Fibroblast of the aortic adventitia (primary cell): ENCODE measurements at regions not wholly inside any gene's neighbourhood (a gene's known extent, or its start where the extent isn't known, plus 50 kb on each side); places are given as distances from the start of the nearest gene placed in this dataset.

Source experiments
- DNase-seq: peaks from one replicate; pipeline ENCODE4 v3.0.0-alpha.2; 2010; ENCODE audit warnings: low read depth
- H3K4me3 ChIP-seq: 2 replicates; pipeline ENCODE4 v1.5.1; 2011; ENCODE audit warnings: low read depth, mild to moderate bottlenecking, control low read depth, low read length, moderate library complexity
- TF ChIP-seq, protein P1 (sequence below): IDR thresholded peaks from 2 replicates; pipeline ENCODE4 v1.5.1; 2011; ENCODE audit warnings: mild to moderate bottlenecking, low read length, control low read depth, inconsistent platforms; ENCODE audit not compliant: insufficient read depth

DNA sequence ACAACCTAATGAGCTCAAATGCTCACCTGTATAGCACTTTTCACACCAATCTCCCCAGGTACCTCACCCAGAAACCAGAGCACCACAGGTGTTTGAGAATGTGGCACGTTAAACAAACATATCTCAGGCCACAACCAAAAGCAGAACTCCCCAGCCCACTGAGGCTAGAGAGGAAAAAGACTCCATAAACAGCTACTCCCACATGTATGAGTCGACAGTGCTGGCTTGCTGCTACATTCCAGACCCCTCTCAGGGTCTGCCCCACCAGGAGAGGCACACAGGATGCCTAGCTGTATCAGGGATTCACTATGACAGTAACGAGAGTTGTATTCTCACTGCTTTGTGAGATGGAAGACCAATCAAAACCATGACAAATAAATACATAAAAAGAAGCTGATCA, 242.6 kb upstream of the ARID1B start:
- no peak overlapping the region for H3K4me3 ChIP-seq
- no peak for DNase-seq
- TF ChIP-seq, protein P1, sequence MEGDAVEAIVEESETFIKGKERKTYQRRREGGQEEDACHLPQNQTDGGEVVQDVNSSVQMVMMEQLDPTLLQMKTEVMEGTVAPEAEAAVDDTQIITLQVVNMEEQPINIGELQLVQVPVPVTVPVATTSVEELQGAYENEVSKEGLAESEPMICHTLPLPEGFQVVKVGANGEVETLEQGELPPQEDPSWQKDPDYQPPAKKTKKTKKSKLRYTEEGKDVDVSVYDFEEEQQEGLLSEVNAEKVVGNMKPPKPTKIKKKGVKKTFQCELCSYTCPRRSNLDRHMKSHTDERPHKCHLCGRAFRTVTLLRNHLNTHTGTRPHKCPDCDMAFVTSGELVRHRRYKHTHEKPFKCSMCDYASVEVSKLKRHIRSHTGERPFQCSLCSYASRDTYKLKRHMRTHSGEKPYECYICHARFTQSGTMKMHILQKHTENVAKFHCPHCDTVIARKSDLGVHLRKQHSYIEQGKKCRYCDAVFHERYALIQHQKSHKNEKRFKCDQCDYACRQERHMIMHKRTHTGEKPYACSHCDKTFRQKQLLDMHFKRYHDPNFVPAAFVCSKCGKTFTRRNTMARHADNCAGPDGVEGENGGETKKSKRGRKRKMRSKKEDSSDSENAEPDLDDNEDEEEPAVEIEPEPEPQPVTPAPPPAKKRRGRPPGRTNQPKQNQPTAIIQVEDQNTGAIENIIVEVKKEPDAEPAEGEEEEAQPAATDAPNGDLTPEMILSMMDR, result no peak

DNA sequence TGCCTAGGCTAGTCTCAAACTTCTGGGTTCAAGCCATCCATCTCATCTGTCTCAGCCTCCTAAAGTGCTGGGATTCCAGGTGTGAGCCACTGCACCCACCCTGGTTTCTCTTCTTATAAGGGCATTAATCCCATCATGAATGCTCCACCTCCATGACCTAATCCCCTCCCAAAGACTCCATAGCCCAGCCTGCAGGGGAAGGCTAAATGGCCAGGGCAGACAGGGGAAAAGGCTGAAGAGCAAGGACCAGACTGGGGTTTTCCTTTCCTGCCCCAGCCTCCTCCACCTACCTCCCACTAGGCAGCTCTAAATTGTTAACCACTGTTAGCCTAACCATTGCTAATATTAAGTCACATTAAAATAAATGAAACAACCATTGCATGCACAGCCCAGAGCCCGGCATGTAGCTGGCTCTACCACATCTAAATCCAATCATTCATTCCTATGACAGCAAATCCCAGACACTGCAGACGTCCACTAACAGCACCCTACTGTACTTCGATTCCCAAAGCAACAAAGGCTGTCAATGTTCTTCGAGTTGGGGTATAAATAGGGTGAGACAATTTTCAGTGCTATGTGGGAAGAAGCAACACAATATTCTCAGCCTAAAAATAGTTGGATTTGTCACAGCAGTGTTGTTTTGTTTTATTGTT, 243.2 kb upstream of the ARID1B start:
- DNase-seq, result no peak
- H3K4me3 ChIP-seq, result no peak overlapping the region
- TF ChIP-seq, protein P1, result no peak

DNA sequence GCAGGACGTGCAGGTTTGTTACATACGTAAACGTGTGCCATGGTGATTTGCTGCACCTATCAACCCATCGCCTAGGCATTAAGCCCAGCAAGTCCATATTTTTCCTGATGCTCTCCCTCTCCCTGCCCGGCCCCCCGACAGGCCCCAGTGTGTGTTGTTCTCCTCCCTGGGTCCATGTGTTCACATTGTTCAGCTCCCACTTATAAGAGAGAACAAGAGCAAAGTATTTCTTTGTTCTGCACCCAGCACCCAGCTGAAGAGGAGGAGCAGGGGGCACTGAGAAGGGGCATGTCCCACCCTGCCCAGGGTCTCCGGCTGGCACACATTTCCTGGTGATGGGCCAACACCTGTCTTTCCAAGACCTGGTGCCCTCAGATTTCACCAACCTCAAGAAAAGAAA, 251.1 kb upstream of the ARID1B start:
- H3K4me3 ChIP-seq, result no peak overlapping the region
- TF ChIP-seq, protein P1, result no peak
- DNase-seq, result no peak

DNA sequence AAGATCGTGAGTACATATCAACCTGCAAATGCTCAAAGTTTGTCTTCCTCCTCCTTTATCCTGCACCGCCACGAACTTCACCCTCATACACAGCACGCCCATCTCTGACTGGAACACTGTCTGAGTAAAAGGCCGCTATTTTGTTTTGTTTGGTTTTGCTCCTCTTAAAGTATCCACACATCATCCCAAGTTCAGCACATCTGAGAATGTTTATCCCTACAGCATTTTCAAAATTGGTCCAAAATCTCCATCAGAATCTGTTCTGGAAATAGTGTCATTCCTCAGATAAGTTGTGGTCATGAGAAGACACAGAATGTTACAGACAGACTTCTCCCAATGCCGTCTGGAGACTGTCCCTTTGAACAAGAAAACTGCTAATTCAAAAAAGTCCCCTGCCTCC, 251.6 kb upstream of the ARID1B start:
- TF ChIP-seq, protein P1, result no peak
- H3K4me3 ChIP-seq, result no peak overlapping the region
- no peak for DNase-seq

DNA sequence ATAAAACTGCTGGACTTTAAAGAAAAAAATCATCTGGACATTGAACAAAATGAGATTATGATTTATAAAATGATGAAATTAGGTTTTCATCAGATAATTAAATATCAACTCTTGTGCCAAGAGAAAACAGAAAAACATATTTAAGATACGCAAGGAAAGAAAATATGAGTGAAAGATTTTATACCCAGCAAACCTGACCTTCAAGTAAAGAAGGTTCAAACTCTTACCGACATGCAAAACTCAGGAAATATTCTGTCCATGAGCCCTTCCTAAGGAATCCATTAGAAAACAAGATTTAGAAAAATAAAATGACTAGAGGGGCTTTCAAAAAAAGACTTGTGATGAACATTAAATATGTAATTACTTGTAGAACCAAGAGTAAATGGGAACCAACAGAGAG, 257.2 kb upstream of the ARID1B start:
- no peak for DNase-seq
- TF ChIP-seq, protein P1, result no peak
- H3K4me3 ChIP-seq, result no peak overlapping the region

DNA sequence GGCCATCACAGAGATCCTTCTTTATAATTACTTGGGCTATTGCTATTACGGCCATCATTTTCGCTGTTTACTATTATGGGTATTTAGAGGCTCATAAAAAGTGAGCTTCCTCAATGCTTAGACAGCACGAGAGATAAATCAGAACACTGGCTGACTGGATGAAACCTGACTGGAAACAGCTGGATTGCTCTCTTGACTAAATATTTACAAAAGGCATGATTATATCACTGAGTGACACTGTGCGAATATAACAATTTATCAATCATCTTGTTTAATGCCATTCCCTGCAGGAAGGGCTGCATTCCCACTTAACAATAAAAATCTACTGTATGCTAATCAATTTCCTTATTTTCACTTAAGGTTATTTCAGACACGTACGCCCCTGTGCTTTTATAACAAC, 260.1 kb upstream of the ARID1B start:
- TF ChIP-seq, protein P1, result no peak
- no peak overlapping the region for H3K4me3 ChIP-seq
- no peak for DNase-seq

DNA sequence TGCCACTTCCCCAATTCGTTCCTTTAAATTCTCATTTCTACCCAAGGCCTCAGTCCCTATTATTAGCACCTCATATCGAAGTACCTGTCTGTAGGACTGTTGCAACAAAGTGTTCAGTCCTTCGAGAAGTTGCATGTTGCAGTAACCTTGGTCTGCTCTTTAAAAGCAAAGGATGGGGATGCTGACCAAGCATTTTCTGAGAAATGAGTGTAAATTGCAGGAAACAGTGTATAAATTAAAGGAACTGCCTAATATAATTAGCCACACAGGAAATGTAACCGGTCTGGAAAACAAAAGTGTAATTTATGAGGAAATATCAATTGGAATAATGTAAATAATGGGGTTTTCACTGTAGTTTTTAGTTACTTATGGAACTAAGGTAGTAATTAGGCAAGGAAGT, 261.9 kb upstream of the ARID1B start:
- no peak for DNase-seq
- no peak overlapping the region for H3K4me3 ChIP-seq
- TF ChIP-seq, protein P1, result no peak
